Stimulated activated CD4-positive, alpha-beta T cell treated with anti-CD3 and anti-CD28 coated beads, Interleukin-12 subunit alpha, Interleukin-12 subunit beta, amount 100 ng/mL, for 48 hours (primary cell): ENCODE measurements at regions not wholly inside any gene's neighbourhood (a gene's known extent, or its start where the extent isn't known, plus 50 kb on each side); places are given as distances from the start of the nearest gene placed in this dataset.

ENCODE experiments used
- DNase-seq, 3 donors: peaks; one replicate each; pipeline ENCODE4 v3.0.0-alpha.2; 2020; ENCODE audit warnings: low read depth in 2 of 3, low spot score in 1 of 3

GRCh38 chr5:27315363-27316270, 277.2 kb upstream of the CDH9 start:
- DNase-seq: no peak

- DNase-seq: no peak
Measured at GRCh38 chr5:27313549-27313948, 275.2 kb upstream of the CDH9 start.

- DNase-seq: no peak
Measured at GRCh38 chr5:27312291-27312893, 274.0 kb upstream of the CDH9 start.

DNA sequence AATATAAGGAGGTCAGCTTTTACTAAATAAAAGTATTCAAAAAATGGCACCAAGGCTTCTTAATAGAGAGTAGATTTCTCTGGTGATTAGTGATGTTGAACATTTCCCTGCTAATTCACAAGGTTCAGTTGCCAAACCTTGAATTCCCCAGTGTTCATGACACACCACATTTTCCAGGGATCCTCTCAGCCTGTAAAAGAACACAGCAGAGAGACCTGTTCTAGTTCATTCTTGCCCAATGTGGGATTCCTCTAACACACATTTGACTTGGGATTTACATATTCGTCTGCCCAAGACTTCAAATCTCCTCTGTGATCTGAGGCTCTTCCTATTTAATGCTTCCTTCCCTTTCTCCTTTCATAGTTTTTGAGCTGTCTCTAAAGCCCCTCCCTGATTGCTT, 273.2 kb upstream of the CDH9 start:
- DNase-seq: no peak

GRCh38 chr5:27308153-27308552, 269.8 kb upstream of the CDH9 start:
- no peak for DNase-seq

DNA sequence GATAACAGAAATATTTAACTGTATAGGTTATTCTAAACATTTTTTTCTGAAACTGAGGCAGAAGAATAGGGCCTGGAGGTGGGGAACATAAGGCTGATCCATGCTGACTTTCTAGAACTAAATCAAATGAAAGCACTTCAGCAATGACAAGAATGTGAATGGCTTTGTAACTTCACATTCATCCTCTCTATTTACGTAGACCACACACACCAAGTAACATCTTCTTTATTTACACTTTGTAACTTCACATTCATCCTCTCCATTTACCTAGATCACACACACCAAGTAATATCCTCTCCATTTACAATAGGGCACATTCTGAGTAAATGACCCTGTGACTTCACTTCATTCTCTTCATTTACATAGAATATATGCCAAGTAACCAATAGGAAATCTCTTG, 251.8 kb upstream of the CDH9 start:
- DNase-seq: no peak

DNA sequence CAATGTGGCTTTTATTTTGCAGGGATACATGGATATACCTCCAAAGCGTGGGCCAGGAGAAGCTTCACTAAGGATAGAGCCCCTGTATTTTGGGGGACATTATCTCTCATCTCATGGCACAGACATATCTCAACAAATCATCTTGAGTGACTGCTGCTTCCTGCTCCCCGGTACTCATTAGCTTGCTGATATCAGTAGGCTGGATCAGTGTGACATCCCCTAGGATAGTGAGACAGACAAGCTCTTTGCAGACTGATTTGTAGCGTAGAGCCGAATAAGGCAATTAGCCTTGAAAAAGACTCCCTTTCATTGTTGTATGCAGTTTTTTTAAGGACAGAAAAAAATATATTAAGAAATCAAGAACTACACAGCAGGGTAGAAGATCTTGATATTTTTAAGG, 237.7 kb upstream of the CDH9 start:
- DNase-seq: no peak

DNA sequence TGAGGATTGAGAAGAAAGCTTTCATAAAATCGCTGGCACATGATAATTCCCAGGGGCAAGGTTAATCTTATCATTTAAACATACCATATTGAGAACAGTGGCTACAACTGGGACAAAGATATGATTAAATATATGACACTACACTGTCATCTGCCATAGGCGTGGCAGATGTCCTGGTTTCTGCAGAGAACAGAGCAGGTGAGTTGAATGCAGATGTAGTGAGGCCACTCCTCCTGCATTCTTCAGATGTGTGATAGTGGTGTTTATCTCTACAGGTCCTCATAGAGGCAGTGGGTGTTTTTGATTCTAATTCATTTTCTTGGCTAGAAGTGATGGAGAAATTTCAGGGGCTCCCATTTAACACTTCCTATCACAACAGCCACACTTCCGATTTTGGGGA, 237.0 kb upstream of the CDH9 start:
- no peak for DNase-seq

DNA sequence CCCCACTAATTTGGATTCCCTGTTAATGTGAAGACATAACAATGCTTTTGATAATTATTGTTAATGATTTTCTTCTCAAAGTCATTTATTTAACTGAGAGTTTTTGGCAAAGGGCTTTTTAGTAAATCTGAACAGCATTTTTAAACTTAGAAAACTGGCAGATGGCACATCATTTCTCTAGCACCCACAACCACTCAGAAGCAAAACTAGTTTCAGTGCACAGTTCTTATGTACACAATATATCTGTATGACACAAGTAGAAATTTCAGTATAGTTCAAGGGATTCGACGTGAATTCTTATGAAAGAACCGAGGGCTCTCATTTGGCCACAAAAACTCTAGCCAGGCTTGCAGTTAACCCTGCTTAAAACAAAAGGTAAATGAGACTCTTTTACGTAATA, 231.4 kb upstream of the CDH9 start:
- DNase-seq: no peak

DNA sequence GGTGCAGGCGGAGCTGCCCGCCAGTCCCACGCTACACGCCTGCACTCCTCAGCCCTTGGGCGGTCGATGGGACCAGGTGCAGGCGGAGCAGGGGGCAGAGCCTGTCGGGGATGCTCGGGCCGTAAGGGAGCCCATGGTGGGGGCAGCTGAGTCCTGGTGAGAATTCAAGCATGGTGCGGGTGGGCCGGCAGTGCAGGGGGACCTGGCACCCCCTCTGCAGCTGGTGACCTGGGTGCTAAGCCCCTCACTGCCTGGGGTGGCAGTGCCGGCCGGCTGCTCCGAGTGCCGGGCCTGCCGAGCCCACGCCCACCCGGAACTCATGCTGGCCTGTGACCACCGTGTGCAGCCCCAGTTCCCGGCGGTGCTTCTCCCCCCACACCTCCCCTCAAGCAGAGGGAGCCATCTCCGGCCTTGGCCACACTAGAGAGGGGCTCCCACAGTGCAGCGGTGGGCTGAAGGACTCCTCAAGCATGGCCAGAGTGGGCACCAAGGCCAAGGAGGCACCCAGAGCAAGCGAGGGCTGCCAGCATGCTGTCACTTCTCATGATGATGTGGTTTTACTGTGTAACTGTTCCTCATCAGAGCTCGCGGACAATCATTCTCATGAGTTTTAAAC, 228.9 kb upstream of the CDH9 start:
- no peak for DNase-seq

- no peak for DNase-seq
Measured at GRCh38 chr5:27266184-27266583, 227.8 kb upstream of the CDH9 start.

DNA sequence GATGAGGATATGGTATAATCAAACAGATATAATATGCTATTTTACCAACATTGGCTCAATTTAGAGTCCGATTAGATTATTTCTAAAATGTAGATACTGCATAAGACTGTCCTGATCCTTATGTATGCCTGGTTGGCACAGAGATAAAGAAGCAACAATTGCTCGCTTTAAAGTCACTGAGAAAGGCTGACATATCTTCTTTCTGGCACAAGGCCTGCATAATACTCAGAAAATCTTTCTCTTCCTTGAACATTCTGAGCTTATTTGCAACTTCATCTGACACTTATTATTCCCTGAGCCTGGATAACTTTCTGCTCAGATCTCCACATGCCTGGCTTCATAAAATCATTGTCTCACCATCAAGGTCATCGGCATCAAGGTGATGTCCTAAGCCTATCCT, 219.3 kb upstream of the CDH9 start:
- no peak for DNase-seq

GRCh38 chr5:27252911-27253310, 214.5 kb upstream of the CDH9 start:
- no peak for DNase-seq

- no peak for DNase-seq
Measured at GRCh38 chr5:27242258-27242626, 203.9 kb upstream of the CDH9 start.

DNA sequence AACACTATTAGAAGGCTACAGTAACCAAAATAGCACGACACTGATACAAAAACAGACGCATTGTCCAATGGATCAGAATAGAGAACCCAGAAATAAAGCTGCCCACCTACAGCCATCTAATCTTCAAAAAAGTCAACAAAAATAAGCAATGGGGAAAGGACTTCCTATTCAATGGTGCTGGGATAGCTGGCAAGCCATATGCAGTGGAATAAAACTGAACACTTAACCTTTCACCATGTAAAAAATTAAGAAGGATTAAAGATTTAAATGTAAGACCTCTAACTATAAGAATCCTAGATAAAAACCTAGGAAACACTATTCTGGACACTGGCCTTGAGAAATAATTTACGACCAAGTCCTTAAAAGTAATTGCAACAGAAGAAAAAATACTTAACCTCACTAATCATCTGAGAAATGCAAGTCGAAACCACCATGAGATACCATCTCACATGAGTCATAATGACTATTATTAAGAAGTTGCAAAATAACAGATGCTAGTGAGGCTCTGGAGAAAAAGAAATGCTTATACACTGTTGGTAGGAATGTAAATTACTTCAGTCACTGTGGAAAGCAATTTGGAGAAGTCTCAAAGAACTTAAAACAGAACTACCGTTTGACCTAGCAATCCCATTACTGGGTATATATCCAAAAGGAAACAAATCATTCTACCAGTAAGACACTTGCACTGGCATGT, 203.3 kb upstream of the CDH9 start:
- no peak for DNase-seq

- DNase-seq: no peak
Measured at GRCh38 chr5:27240791-27241190, 202.4 kb upstream of the CDH9 start.

GRCh38 chr5:27234916-27235315, 196.5 kb upstream of the CDH9 start:
- no peak for DNase-seq

GRCh38 chr5:27221410-27221809, 183.0 kb upstream of the CDH9 start:
- no peak for DNase-seq

- no peak for DNase-seq
Measured at GRCh38 chr5:27220752-27221151, 182.4 kb upstream of the CDH9 start.

GRCh38 chr5:27217977-27218376, 179.6 kb upstream of the CDH9 start:
- DNase-seq: no peak

DNA sequence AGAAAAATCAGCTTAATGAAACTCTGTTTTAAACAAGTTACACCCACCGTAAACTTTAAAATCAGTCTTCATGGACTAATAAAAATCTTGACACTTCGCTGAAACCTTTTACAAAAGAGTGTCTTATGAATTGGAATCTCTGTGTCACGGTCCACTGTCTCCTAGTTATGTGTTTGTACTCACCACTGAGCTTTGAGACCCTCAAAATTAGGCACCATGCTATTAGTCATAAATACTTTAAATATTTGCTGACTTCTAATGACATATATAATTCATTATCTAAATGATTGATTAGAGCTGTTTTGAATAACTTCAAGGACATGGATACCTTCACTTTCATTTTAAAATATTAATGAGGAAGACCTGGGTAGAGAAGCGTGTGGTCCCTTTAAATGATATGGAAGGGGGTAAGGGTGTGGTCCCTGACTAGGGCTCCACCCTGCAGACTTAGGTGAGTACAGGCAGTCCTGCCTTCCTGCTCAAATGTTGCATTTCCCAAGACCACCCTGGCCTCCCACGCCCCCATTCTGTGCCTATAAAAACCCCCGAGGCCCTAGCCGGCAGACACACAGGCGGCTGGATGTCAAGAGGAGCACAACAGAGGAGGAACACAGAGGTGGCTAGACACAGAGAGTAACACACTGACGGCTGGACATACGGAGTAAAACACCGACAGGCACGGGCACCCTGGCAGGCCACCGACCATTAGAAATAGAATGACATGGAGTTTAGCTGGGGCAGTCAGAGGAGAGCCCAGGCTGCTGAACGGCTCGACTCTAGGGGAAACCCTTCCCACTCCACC, 179.0 kb upstream of the CDH9 start:
- DNase-seq: no peak
